Smooth muscle cell (in vitro differentiated cells): ENCODE measurements at regions not wholly inside any gene's neighbourhood (a gene's known extent, or its start where the extent isn't known, plus 50 kb on each side); places are given as distances from the start of the nearest gene placed in this dataset.

ENCODE experiments used
- DNase-seq: peaks from one replicate; lab custom pipeline; 2025; ENCODE audit not compliant: unreplicated experiment; lab: John Stamatoyannopoulos, UW
- H2AFZ ChIP-seq: fragments of 200-600 bp; sonication (generic); 2 replicates; pipeline ENCODE4 v1.6.0; 2016; ENCODE audit warnings: antibody characterized with exemption, low read depth, mild to moderate bottlenecking
- H3F3A ChIP-seq: fragments of 200-600 bp; sonication (generic); 2 replicates; pipeline ENCODE4 v1.6.0; 2017; ENCODE audit warnings: antibody characterized with exemption, low read depth
- H3K27ac ChIP-seq: fragments of 200-600 bp; sonication (generic); 2 replicates; pipeline ENCODE4 v1.5.1; 2016; ENCODE audit warnings: low read depth, mild to moderate bottlenecking
- H3K27me3 ChIP-seq: fragments of 200-600 bp; sonication (generic); 2 replicates; pipeline ENCODE4 v1.6.1; 2016; ENCODE audit warnings: low read depth, mild to moderate bottlenecking
- H3K36me3 ChIP-seq: fragments of 200-600 bp; sonication (generic); 2 replicates; pipeline ENCODE4 v1.5.1; 2016; ENCODE audit warnings: low read depth
- H3K4me1 ChIP-seq: fragments of 200-600 bp; sonication (generic); 2 replicates; pipeline ENCODE4 v1.5.1; 2016; ENCODE audit warnings: low read depth
- H3K4me2 ChIP-seq: fragments of 200-600 bp; sonication (generic); 2 replicates; pipeline ENCODE4 v1.6.0; 2016; ENCODE audit warnings: mild to moderate bottlenecking
- H3K4me3 ChIP-seq: fragments of 200-600 bp; sonication (generic); 2 replicates; pipeline ENCODE4 v1.5.1; 2016; ENCODE audit warnings: mild to moderate bottlenecking
- H3K79me2 ChIP-seq: fragments of 200-600 bp; sonication (generic); 2 replicates; pipeline ENCODE4 v1.6.0; 2016; ENCODE audit warnings: low read depth, mild to moderate bottlenecking
- H3K9ac ChIP-seq: fragments of 200-600 bp; sonication (generic); 2 replicates; pipeline ENCODE4 v1.6.0; 2016; ENCODE audit warnings: low read depth
- H3K9me3 ChIP-seq: fragments of 200-600 bp; sonication (generic); replicated peaks from 2 replicates; pipeline ENCODE4 v1.5.1; 2016; ENCODE audit warnings: low read depth
- H4K20me1 ChIP-seq: fragments of 200-600 bp; sonication (generic); 2 replicates; pipeline ENCODE4 v1.6.0; 2016; ENCODE audit warnings: low read depth
- WGBS: methylation state at CpG from one replicate; pipeline ENCODE4 v1.1.7; 2016; ENCODE audit warnings: low lambda C conversion rate; 5-methylcytosine and 5-hydroxymethylcytosine counted together
- TF ChIP-seq, protein P1 (sequence below): fragments of 200-600 bp; sonication (generic); IDR thresholded peaks from 2 replicates; pipeline ENCODE4 v1.5.1; 2017; ENCODE audit warnings: borderline replicate concordance, mild to moderate bottlenecking, antibody characterized with exemption; ENCODE audit not compliant: insufficient read depth, poor library complexity, severe bottlenecking

DNA sequence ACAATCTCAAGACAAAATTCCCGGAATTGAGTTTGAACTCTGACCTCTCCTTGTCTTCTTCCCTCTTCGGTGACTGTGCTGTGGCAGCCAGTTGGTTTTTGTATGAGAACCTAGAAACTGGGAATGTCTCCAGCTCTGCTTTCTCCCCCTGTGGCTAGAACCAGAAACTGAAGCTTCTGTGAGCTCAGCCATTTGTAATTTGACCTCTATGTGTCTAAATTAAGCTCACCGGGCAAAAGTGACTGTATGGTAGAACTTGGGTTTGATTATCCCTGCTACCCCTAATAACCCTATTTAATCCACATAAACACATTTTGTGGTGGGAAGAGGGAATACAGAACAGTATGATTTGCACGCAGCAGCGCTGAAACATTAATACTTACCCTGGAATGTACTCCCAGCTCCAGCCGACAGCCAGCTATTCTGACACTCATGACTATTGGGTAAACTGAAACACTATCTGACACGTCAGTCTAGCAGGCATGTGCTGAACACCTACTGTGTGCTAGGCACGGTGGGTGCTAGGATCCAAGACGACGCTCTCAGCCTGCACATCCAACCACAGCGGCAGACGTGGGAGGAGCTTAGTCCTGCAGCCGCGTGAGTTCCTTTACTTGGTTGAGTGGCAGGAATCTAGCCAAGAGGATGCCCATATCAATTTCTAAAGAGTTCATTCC, 324.8 kb downstream of the SFMBT2 start:
- TF ChIP-seq, protein P1, sequence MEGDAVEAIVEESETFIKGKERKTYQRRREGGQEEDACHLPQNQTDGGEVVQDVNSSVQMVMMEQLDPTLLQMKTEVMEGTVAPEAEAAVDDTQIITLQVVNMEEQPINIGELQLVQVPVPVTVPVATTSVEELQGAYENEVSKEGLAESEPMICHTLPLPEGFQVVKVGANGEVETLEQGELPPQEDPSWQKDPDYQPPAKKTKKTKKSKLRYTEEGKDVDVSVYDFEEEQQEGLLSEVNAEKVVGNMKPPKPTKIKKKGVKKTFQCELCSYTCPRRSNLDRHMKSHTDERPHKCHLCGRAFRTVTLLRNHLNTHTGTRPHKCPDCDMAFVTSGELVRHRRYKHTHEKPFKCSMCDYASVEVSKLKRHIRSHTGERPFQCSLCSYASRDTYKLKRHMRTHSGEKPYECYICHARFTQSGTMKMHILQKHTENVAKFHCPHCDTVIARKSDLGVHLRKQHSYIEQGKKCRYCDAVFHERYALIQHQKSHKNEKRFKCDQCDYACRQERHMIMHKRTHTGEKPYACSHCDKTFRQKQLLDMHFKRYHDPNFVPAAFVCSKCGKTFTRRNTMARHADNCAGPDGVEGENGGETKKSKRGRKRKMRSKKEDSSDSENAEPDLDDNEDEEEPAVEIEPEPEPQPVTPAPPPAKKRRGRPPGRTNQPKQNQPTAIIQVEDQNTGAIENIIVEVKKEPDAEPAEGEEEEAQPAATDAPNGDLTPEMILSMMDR = no peak
- Histone ChIP-seq H3K4me2 (peak overlapping the region; percentile 13), H3K9me3 (no peaks in the 10 kb centered on the region), H4K20me1 (no peaks in the 10 kb centered on the region), H3F3A (peaks cover 2% of the 10 kb centered on the region), H3K27ac (peak overlapping the region; percentile 47), H3K36me3 (no peaks in the 10 kb centered on the region), H3K4me3 (no peak overlapping the region), H2AFZ (no peak overlapping the region), H3K79me2 (no peaks in the 10 kb centered on the region), H3K27me3 (no peaks in the 10 kb centered on the region), H3K4me1 (peaks cover 6% of the 10 kb centered on the region), H3K9ac (no peak overlapping the region)
- no peak for DNase-seq
- WGBS = 77% methylated on average over 14 of the region's 14 CpGs

DNA sequence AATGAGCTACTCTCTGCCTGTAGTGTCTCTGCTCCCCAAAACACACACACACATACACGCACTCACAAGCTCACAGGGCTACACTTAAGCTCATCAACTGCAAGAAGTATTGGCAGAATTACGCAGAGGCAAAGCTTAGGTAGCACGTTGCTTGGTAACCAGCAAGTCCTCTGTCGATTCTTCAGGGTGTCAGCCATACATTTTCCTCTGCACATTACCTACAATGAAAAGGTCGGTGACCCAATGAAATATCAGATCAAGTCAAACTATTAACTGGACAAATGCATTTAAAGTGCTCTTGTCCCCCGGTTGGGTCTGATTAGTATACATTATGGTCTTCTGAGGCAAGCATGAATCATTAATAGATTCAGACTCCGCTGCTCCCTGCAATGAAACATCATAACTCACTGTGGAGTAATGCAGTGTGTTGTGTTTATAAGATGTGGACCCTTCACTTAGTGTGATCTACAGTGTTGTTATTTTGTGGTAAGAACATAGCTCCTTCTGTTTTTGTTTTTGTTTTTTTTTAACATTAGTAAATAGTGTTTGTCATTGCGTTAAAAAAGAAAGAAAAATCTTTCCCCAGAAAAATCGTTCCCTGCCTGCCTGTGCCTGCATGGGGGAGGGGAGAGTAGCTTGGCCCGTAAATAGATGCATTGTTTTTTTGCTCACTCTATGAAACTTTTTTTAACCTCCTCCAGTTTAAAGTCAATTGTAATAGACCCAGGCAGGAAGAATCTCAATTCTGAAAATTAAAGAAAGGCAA, 325.5 kb downstream of the SFMBT2 start:
- Histone ChIP-seq H3K27ac (peak overlapping the region; percentile 47), H3K4me1 (peaks cover 6% of the 10 kb centered on the region), H4K20me1 (no peaks in the 10 kb centered on the region), H3K27me3 (no peaks in the 10 kb centered on the region), H3K9ac (no peak overlapping the region), H3K79me2 (no peaks in the 10 kb centered on the region), H2AFZ (no peak overlapping the region), H3F3A (peaks cover 2% of the 10 kb centered on the region), H3K4me3 (no peak overlapping the region), H3K36me3 (no peaks in the 10 kb centered on the region), H3K9me3 (no peaks in the 10 kb centered on the region), H3K4me2 (peak overlapping the region; percentile 13)
- 61% methylated on average over 10 of the region's 10 CpGs for WGBS
- DNase-seq = no peak
- TF ChIP-seq, protein P1 = no peak

DNA sequence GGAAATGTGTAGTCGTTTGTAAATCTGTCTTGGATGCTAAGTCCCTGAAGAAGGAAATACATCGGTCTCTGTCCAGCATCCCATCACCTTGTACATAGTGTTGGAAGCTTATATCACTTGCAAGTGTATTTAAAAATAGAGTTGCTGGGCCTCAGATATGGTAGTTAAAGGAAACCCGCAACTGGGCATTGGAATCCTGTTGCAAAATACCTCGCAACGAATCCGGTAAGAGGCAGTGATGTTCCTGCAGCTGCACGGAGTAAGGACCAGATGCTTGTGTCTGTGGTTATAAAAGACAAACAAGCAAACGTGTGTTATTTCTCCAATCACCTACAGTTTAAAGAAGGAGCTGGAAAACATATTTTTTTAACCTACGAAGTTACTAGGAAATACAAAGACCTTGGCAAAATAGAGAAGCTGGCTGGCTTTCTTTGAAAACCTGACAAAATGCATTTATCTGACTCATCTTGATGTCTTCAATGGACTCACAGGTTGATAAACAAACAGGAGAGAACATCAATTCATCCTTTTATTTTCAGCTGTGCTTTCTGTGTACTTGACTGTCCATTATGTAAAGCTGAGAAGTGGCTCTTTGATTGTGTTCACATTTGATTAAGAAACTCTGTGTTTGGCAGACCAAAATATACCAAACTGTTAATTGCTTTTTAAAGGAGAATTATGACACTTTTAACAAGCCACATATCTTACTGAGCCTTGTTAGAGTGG, 326.4 kb downstream of the SFMBT2 start:
- H3F3A ChIP-seq = peaks cover 2% of the 10 kb centered on the region
- no peak for DNase-seq
- H3K4me2 ChIP-seq = peak overlapping the region; percentile 13
- no peaks in the 10 kb centered on the region for H3K36me3 ChIP-seq
- H3K27me3 ChIP-seq = no peaks in the 10 kb centered on the region
- no peaks in the 10 kb centered on the region for H3K9me3 ChIP-seq
- no peaks in the 10 kb centered on the region for H4K20me1 ChIP-seq
- TF ChIP-seq, protein P1 = no peak
- no peak overlapping the region for H3K9ac ChIP-seq
- H2AFZ ChIP-seq = no peak overlapping the region
- H3K4me1 ChIP-seq = peaks cover 6% of the 10 kb centered on the region
- H3K4me3 ChIP-seq = no peak overlapping the region
- H3K79me2 ChIP-seq = no peaks in the 10 kb centered on the region
- 60% methylated on average over 9 of the region's 9 CpGs for WGBS
- H3K27ac ChIP-seq = peak overlapping the region; percentile 47
